ENCODE measurements at regions not wholly inside any gene's neighbourhood (a gene's known extent, or its start where the extent isn't known, plus 50 kb on each side); places are given as distances from the start of the nearest gene placed in this dataset.
"Not testable (repeated sequence)": the region's sequence is repeated elsewhere in the genome, so short reads cannot be mapped to it uniquely, and the experiment has no call there.

GRCh38 chr12:46942579-46942978 is 116.8 kb upstream of the SLC38A4 start:
- DNase-seq (ENCODE audit: low read depth in 4 of 4, low spot score in 1 of 4): no peak

- DNase-seq (ENCODE audit: low read depth in 4 of 4, low spot score in 1 of 4): no peak
These were observed 118.3 kb upstream of the SLC38A4 start for GRCh38 chr12:46944088-46944487.

GRCh38 chr12:46944771-46945170 is 119.0 kb upstream of the SLC38A4 start:
- no peak for DNase-seq (ENCODE audit: low read depth in 4 of 4, low spot score in 1 of 4)

- DNase-seq (ENCODE audit: low read depth in 4 of 4, low spot score in 1 of 4): no peak
These were observed 119.8 kb upstream of the SLC38A4 start for GRCh38 chr12:46945591-46945990.

- no peak for DNase-seq (ENCODE audit: low read depth in 4 of 4, low spot score in 1 of 4)
These were observed 120.3 kb upstream of the SLC38A4 start for GRCh38 chr12:46946137-46946536.

- DNase-seq (ENCODE audit: low read depth in 4 of 4, low spot score in 1 of 4): no peak
These were observed 123.2 kb upstream of the SLC38A4 start for GRCh38 chr12:46948936-46949545.

- DNase-seq (ENCODE audit: low read depth in 4 of 4, low spot score in 1 of 4): no peak
These were observed 124.3 kb upstream of the SLC38A4 start for GRCh38 chr12:46950094-46950493.

GRCh38 chr12:46952880-46953483 is 126.4 kb upstream of the PCED1B start:
- no peak for DNase-seq (ENCODE audit: low read depth in 4 of 4, low spot score in 1 of 4)

- DNase-seq (ENCODE audit: low read depth in 4 of 4, low spot score in 1 of 4): no peak
These were observed 122.9 kb upstream of the PCED1B start for GRCh38 chr12:46956451-46957035.

GRCh38 chr12:46958053-46958452 is 121.4 kb upstream of the PCED1B start:
- DNase-seq (ENCODE audit: low read depth in 4 of 4, low spot score in 1 of 4): no peak

- no peak for DNase-seq (ENCODE audit: low read depth in 4 of 4, low spot score in 1 of 4)
These were observed 120.7 kb upstream of the PCED1B start for GRCh38 chr12:46958599-46959290.

- no peak for DNase-seq (ENCODE audit: low read depth in 4 of 4, low spot score in 1 of 4)
These were observed 119.9 kb upstream of the PCED1B start for GRCh38 chr12:46959502-46959901.

- no peak for DNase-seq (ENCODE audit: low read depth in 4 of 4, low spot score in 1 of 4)
These were observed 118.7 kb upstream of the PCED1B start for GRCh38 chr12:46960681-46961080.

GRCh38 chr12:46963191-46963590 is 116.2 kb upstream of the PCED1B start:
- DNase-seq (ENCODE audit: low read depth in 4 of 4, low spot score in 1 of 4): no peak

- no peak for DNase-seq (ENCODE audit: low read depth in 4 of 4, low spot score in 1 of 4)
These were observed 115.1 kb upstream of the PCED1B start for GRCh38 chr12:46963977-46964971.

- DNase-seq (ENCODE audit: low read depth in 4 of 4, low spot score in 1 of 4): no peak
These were observed 114.3 kb upstream of the PCED1B start for GRCh38 chr12:46965137-46965536.

GRCh38 chr12:46965880-46966279 is 113.5 kb upstream of the PCED1B start:
- no peak for DNase-seq (ENCODE audit: low read depth in 4 of 4, low spot score in 1 of 4)

- no peak for DNase-seq (ENCODE audit: low read depth in 4 of 4, low spot score in 1 of 4)
These were observed 108.8 kb upstream of the PCED1B start for GRCh38 chr12:46970636-46971035.

GRCh38 chr12:46973937-46974336 is 105.5 kb upstream of the PCED1B start:
- DNase-seq (ENCODE audit: low read depth in 4 of 4, low spot score in 1 of 4): not testable (repeated sequence)

GRCh38 chr12:46977871-46978375 is 101.5 kb upstream of the PCED1B start:
- DNase-seq (ENCODE audit: low read depth in 4 of 4, low spot score in 1 of 4): no peak

- DNase-seq (ENCODE audit: low read depth in 4 of 4, low spot score in 1 of 4): no peak
These were observed 97.8 kb upstream of the PCED1B start for GRCh38 chr12:46981622-46982021.
